HUES48 (cell line): ENCODE measurements at regions not wholly inside any gene's neighbourhood (a gene's known extent, or its start where the extent isn't known, plus 50 kb on each side); places are given as distances from the start of the nearest gene placed in this dataset.

ENCODE experiments used
- H3K27ac ChIP-seq: one replicate; pipeline ENCODE4 v1.7.0; 2013; ENCODE audit warnings: low read depth, low read length, inconsistent platforms
- H3K27me3 ChIP-seq: 2 replicates; pipeline ENCODE4 v1.6.1; 2013; ENCODE audit warnings: mild to moderate bottlenecking, low read length; ENCODE audit not compliant: control insufficient read depth, insufficient read depth
- H3K36me3 ChIP-seq: 2 replicates; pipeline ENCODE4 v1.6.1; 2013; ENCODE audit warnings: low read length; ENCODE audit not compliant: control insufficient read depth, insufficient read depth
- H3K4me1 ChIP-seq: 2 replicates; pipeline ENCODE4 v1.6.1; 2013; ENCODE audit warnings: mild to moderate bottlenecking, low read length; ENCODE audit not compliant: control insufficient read depth, insufficient read depth
- H3K4me3 ChIP-seq: 2 replicates; pipeline ENCODE4 v1.5.1; 2013; ENCODE audit warnings: mild to moderate bottlenecking, low read depth, low read length
- H3K9ac ChIP-seq: 2 replicates; pipeline ENCODE4 v1.6.1; 2013; ENCODE audit warnings: mild to moderate bottlenecking, low read depth, low read length, moderate library complexity
- H3K9me3 ChIP-seq: 2 replicates; pipeline ENCODE4 v1.6.1; 2013; ENCODE audit warnings: low read length; ENCODE audit not compliant: control insufficient read depth, insufficient read depth

GRCh38 chr18:34978953-34979608, 62.1 kb upstream of the MAPRE2 start:
- Histone ChIP-seq H3K36me3 (no peaks in the 10 kb centered on the region), H3K27ac (peak overlapping the region; percentile 58), H3K27me3 (peaks cover 69% of the 10 kb centered on the region), H3K4me1 (peaks cover 19% of the 10 kb centered on the region), H3K4me3 (peak overlapping the region; percentile 70), H3K9me3 (no peaks in the 10 kb centered on the region), H3K9ac (no peak overlapping the region)

GRCh38 chr18:34981487-34981886, 59.7 kb upstream of the MAPRE2 start:
- Histone ChIP-seq H3K36me3 (no peaks in the 10 kb centered on the region), H3K27ac (no peak overlapping the region), H3K4me3 (no peak overlapping the region), H3K27me3 (peaks cover 45% of the 10 kb centered on the region), H3K9ac (no peak overlapping the region), H3K9me3 (no peaks in the 10 kb centered on the region), H3K4me1 (peaks cover 14% of the 10 kb centered on the region)

DNA sequence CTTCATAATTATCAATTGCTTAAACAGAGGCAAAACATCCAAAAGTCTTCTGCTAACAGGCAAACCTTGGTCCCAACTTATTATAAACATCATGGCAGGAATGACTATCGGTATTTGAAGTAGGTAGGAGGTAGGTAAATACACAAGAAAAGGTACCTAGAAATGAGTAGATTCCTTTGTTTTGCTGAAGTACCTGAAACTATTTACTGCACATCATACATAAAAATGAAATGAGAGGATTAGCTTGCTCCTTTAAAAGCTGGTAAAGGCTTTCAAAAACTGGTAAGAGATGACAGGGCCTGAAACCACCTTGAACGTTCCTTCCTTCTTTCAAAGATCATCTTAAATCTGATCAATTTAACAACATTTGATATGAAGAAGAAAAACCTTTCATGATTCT, 55.2 kb upstream of the MAPRE2 start:
- no peak overlapping the region for H3K4me3 ChIP-seq
- no peak overlapping the region for H3K9ac ChIP-seq
- no peaks in the 10 kb centered on the region for H3K4me1 ChIP-seq
- H3K27ac ChIP-seq: no peak overlapping the region
- no peaks in the 10 kb centered on the region for H3K27me3 ChIP-seq
- H3K36me3 ChIP-seq: no peaks in the 10 kb centered on the region
- H3K9me3 ChIP-seq: no peaks in the 10 kb centered on the region

- Histone ChIP-seq H3K4me1 (no peaks in the 10 kb centered on the region), H3K27me3 (no peaks in the 10 kb centered on the region), H3K27ac (no peak overlapping the region), H3K9me3 (peaks cover under 1% of the 10 kb centered on the region; the same call in 1 of the 2 replicates), H3K36me3 (no peaks in the 10 kb centered on the region), H3K4me3 (no peak overlapping the region), H3K9ac (no peak overlapping the region)
Measured at GRCh38 chr18:34990597-34990996, 50.6 kb upstream of the MAPRE2 start.

GRCh38 chr18:34991152-34991551, 50.1 kb upstream of the MAPRE2 start:
- Histone ChIP-seq H3K9me3 (peaks cover 6% of the 10 kb centered on the region), H3K4me1 (no peaks in the 10 kb centered on the region), H3K27me3 (no peaks in the 10 kb centered on the region), H3K4me3 (no peak overlapping the region), H3K36me3 (no peaks in the 10 kb centered on the region), H3K27ac (no peak overlapping the region), H3K9ac (no peak overlapping the region)
